Fibroblast of the aortic adventitia (primary cell): ENCODE measurements at regions not wholly inside any gene's neighbourhood (a gene's known extent, or its start where the extent isn't known, plus 50 kb on each side); places are given as distances from the start of the nearest gene placed in this dataset. TPM values are rescaled to one million over a fixed set of nuclear protein-coding genes. Genes with fewer than 3 reads are reported as not detected.

Source experiments
- DNase-seq: peaks from one replicate; pipeline ENCODE4 v3.0.0-alpha.2; 2010; ENCODE audit warnings: low read depth
- H3K4me3 ChIP-seq: 2 replicates; pipeline ENCODE4 v1.5.1; 2011; ENCODE audit warnings: low read depth, mild to moderate bottlenecking, control low read depth, low read length, moderate library complexity
- small RNA-seq: library from RNA; depleted of rRNA; stranded (forward); fragments of <200 nt; gene quantifications from one replicate; pipeline ENCODE3, GENCODE V24; 2012
- TF ChIP-seq, protein P1 (sequence below): IDR thresholded peaks from 2 replicates; pipeline ENCODE4 v1.5.1; 2011; ENCODE audit warnings: mild to moderate bottlenecking, low read length, control low read depth, inconsistent platforms; ENCODE audit not compliant: insufficient read depth

DNA sequence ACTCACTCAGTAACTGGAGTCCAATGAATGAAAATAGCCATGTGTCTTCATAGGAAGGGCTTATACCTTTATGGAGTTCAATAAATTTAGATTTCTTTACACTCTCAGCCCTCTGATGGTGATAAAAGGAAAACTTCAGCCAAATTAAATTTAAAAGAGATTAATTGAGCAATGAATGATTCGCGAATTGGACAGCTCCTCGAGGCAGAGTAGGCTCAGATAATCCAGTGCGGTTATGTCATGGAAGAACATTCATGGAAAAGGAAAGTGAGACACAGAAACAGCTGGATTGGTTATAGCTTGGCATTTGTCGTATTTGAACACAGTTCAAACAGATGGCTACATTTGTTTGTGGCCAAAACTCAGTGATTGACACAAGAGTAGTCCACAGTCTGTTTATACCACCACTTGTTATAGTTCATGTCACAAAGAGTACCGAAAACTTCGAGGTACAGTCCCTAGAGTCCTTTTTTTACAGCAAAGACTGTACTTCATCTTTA is 54.6 kb upstream of the TACR3 start:
- DNase-seq = no peak
- H3K4me3 ChIP-seq = no peak overlapping the region
- TF ChIP-seq, protein P1, sequence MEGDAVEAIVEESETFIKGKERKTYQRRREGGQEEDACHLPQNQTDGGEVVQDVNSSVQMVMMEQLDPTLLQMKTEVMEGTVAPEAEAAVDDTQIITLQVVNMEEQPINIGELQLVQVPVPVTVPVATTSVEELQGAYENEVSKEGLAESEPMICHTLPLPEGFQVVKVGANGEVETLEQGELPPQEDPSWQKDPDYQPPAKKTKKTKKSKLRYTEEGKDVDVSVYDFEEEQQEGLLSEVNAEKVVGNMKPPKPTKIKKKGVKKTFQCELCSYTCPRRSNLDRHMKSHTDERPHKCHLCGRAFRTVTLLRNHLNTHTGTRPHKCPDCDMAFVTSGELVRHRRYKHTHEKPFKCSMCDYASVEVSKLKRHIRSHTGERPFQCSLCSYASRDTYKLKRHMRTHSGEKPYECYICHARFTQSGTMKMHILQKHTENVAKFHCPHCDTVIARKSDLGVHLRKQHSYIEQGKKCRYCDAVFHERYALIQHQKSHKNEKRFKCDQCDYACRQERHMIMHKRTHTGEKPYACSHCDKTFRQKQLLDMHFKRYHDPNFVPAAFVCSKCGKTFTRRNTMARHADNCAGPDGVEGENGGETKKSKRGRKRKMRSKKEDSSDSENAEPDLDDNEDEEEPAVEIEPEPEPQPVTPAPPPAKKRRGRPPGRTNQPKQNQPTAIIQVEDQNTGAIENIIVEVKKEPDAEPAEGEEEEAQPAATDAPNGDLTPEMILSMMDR = no peak

DNA sequence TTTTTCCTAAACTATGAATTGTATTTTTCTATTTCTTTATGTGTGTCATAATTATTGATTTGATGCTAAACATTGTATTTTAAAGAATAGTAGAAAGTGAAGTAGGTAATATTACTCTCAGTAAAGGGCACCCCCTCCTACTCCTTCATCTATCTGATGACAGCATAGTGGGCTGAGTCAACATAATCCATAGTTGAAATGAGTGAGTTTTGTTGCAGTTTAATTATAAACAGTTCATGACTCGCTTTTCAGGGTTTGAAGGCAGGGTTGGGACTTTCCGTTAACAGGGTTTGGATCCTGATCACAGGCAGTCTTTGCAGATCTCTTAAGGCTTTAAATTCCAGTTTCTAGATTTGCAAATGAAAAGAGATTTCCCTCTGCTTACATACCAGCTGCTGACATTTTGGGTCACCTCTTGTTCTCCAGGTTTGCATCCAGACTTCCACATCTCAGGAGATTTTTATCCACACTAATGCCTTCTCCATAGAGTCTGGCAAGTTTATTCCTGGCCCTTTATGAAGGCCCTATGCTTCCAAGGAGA is 54.0 kb upstream of the TACR3 start:
- no peak overlapping the region for H3K4me3 ChIP-seq
- DNase-seq = no peak
- TF ChIP-seq, protein P1 = no peak

Small RNAs in the stretch of these regions (small RNA-seq; reads per million reads assigned to genes)
- not detected for gene RNU6-635P
